ENCODE measurements at regions not wholly inside any gene's neighbourhood (a gene's known extent, or its start where the extent isn't known, plus 50 kb on each side); places are given as distances from the start of the nearest gene placed in this dataset.

DNA sequence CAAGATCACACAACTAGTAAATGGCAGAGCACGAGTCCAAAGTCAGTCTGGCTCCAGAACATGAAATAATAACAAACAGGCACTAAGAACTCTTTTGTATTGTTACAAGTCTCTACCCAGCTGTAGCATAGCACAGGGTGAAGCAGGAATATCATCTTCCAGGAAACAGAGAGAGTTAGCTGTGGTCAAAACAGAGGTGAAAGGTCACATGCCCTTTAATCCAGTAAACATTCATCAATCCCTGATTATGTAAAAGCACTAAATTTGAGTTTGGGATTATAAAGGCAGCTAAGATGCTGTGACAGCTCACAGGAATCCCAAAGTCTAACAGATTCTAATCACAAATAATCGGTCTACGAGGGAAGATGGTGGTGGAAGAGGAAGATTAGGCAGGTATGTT is 133.0 kb upstream of the ASTN2 start:
- no peak for DNase-seq

DNA sequence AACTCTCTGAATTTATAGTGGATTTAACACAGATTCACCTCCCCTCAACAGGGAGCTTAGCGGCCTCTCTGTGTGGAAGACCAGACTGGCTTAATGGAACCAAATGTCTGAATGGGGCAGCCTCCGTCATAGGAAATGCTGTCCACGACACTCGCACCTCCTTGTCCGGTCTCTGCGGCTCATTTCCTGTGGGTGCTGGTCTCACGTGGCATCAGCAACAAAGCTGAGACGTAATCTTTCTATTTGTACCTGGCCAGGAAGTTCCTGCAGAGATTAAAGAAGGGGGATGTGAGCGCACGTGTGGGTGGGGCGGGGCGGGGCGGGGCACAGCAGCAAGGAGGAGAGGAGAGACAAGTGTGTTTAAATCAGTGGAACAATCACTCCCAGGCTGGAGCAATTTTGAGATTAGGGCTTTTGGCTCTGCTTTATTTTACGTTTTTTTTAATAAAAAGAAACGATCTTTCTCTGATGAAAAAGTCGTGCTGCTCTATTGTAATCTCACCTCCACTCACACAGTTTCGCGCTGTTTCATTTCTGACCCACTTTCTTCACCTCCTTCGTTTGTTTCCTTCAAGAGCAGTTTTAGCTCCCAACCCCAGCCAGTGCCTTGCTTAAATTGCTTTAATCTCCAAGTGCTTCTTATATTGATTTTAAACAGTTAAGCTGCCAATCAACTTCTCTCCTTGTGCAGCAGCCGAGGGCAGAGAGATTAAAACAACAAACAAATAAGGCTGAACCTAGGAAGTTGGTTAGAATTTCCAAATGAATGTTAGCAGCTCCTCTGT is 132.2 kb upstream of the ASTN2 start:
- DNase-seq: peak; percentile 33

DNA sequence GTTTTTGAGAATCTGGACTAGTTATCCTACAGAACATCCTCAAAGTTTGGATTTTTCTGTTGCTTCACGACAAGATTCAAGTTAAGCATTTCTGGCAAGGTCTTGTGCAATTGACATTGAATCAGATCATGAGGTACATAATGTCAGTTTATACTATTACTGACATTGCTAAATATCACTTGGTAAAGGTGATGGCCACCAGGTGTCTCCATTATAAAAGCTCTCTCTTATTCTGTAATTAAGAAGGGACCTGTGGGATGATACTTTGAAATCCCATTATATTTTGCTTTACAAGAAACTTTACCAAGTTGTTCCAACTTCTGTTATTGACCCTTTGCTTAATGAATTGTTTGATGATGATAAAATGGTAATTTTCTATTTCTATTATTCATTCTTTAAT is 131.0 kb upstream of the ASTN2 start:
- no peak for DNase-seq

DNA sequence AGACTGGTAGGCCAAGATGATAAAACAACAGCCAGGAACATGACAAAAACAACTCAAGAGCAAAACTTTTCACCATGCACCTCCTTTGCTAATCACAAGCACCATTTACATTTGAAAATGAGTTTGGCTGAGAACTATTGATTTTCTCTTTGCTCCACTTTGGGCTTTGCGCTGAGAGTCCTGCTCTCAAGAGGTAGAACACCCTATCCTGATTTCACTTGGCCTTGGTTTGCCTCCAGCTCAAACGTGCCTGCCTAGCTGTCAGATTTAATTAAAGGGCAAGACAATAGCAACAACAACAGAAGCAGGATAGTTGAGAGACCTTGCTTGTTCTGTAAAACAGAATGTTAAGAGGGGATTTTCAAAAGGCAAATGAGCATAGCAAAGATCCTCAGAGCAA is 128.2 kb upstream of the ASTN2 start:
- no peak for DNase-seq

DNA sequence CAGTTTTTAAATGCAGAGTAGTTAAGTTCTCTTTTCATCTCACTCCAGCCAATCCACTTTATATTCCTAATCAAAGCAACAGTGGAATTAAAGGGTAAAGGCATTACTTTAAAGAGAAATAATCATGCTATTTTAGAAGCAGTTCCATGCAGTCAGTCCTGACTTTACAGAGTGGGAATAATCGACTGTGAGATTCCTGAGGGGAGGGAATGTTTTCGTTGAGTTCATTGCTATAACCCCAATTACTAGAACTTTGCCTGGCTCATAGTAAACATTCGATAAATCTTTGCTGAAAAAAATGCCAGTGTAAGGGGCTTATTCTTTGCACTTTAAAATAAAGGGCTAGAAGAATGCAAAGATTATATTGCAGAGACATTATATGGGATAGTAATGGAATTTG is 127.2 kb upstream of the ASTN2 start:
- no peak for DNase-seq

DNA sequence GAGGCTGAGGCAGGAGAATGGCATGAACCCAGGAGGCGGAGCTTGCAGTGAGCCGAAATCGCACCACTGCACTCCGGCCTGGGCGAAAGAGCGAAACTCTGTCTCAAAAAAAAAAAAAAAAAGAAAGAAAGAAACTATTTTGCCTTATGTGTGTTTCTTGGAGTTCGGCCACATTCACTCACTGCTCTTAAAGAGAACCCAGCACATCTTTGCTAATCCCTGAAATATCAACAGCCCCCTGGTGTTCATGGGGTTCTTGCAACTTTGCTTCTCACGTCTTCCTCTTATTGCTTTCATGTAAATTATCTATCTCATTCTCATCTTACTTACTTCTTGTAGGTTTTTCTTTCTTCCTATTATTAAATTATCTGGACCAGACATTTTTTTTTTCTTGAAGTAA is 126.3 kb upstream of the ASTN2 start:
- DNase-seq: no peak

DNA sequence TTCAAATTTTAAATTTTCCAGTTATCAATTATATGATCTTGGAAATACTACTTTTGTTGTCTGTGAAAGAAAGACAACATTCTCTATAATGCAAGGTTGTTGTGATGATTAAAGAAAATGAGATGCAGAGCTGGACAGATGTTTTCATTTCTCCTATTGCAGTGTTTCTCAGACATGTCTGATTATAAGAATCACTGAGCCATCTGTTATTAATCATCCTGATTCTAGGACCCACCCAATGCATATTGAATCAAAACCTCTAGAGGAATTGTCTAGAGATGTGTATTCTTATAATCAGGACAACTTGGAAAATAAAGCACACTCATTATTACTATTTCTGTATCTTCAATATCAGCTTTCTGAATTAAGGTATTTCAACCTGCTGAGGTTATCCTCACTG is 121.1 kb upstream of the ASTN2 start:
- no peak for DNase-seq

DNA sequence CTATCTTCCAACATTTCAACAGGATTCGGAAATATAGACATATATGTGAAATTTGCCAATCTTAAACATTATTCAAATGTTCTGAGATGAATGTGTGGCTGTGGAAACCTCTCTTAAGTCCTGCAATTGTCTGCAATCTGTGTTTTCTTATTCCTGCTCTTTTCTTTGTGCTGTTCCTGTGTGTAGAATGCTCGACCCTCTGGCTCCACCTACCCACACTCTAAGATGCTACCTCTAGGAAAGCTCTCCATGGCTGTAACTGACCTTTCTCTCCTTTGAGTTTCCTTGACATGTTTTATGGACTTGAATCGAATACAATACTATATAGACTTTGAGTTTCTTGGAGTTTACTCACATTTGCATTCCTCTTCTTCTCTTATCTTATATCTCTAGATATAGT is 120.6 kb upstream of the ASTN2 start:
- DNase-seq: no peak

DNA sequence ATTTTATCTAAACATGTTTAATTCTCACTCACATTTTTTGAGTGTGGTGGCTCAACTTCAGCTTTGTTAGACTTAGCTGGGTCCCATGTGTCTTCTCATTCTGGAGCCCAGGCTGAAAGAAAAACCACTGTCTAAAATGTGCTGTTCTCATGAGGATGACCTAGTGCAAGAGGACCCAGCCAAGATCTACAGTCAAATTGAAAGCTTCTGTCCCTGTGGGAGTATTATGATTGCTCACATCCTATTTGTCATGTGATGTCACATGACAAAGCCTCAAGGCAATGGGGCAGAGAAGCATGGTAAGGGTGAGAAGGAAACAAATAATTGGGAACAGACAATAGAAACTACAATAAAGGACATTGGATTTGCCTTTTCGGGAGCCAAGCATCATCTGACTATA is 113.4 kb upstream of the ASTN2 start:
- no peak for DNase-seq

DNA sequence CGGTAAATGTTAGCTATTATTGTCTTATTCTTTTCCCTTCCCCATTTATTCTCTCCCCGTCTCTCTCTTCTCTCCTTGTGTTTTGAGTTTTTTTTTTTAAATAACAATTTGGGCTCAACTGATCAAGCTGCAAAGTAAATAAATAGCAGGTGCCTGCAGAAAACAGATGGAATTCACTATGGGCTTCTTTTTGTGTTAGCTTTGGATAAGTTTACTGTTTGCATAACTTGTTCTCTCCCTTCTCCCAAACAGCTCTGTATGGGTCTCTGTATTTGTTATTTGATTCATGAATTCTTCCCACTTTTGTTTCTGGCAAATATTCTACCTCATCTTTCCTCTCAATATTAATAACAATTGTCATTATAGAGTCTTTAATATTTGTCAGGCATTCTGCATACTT is 111.8 kb upstream of the ASTN2 start:
- DNase-seq: no peak

DNA sequence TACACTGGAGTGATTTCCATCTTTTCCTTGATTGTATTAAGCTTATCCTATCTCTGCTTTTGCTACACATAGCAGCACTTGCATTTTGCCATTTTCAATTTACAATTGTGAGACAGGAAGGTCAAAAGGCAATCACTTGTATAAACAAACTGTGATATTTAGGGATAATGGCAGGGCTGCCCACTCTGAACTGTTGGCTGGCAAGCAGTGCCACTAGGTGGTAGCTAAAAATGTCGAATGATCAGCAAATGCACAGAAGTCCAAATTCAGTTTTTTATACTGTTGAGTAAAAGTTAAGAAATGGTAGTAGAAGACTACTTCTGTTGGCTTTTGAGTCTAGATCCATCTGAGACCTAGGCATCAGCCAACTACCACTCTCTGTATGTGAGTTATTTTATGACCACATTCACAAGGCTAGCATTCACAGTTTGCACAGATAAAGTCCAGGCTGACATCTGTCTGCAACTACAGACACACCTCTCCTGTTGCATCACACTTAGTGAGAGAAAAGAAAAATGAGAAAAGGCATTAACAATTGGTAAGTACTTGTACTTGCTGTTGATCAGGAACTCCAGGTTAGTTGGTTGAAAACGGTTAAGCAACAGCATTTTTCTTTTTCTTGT is 108.8 kb upstream of the ASTN2 start:
- DNase-seq: no peak

DNA sequence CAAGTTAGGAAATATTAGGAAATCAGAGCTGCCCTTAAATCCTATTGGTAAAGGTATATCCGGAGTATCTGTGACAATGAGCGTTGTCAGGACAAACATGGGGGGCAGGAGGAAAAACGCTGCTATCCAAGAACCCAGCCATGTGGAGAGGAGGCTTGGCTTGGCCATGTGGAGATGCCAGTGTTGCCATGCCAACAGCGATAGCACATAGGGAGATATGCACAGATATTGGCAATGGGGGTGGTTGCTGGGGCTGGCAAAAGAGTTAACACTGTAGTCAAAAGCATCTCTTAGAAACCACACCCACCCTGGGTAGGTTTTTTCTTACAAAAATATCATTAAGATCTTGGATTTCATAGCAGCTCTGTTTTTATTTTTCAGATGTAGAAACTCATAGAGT is 106.4 kb upstream of the ASTN2 start:
- DNase-seq: no peak

DNA sequence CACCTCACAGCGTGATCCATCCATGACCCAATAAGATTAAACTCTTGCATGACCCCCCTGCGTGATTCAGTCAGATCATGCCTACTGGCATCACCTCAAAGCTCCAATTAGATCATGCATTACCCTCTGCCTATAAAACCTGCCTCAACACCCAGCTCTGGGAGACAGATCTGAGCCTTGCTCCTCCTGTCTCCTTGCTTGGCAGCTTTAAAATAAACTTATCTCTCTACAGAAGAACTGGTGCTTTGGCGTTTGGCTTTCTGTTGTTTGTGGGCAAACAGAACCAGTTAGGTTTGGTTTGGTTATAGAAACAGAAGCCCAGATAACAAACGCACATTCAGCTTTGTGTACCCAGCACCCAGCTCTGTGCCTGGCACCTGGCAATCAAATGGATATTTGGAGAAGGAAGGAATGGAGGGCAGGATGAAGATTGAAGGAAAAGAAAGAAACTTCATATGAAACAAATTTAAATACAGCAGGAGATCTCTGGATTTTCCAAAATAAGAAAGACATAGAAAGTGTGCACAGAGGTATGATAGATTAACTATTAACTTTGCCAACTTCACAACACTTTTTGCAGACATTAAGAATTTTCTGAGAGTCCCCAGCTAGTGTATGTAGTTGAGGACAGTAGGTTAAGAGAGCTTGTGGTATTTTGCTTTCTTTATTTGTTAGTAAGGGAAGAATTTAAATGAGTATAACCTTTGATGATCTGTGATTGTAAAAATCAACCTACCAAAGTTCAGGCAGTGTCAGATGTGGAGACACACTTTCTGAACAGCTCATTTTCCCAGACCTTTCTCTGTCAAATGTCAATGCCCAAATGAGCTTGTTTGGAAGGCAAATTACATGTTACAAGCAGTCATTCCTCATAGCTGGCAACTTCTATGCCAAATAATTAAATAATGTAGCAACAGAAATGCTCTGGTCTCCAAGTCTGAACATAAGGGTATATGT is 102.1 kb upstream of the ASTN2 start:
- DNase-seq: no peak

DNA sequence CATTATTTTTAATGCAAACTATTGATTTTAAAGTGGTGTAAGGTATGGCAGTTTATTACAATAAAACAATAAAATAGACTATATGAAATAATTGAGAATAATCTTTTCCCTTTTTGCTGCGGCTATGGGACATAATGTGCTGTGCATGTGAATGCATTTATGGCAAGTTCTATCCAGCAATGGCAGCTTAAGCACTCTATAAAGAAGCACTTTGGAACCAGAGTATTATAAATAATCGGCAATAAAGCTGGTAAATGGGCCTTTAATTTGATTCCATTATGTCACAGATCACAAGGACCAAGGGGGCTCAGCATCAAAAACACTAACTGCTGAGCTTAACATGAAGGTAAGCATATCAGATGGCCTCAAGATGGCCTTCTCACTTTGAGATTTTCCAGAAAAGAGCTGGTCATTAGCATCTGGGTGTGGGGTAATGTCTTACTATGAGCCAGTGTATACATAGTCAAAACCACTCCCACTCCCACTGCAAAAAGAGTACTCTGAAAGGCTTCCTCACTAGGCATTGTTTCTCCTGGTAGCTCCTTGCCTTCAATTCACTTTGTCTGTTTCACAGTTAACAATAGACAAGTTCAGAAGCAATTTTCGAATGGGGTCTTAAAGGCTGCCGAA is 97.1 kb upstream of the ASTN2 start:
- DNase-seq: no peak

DNA sequence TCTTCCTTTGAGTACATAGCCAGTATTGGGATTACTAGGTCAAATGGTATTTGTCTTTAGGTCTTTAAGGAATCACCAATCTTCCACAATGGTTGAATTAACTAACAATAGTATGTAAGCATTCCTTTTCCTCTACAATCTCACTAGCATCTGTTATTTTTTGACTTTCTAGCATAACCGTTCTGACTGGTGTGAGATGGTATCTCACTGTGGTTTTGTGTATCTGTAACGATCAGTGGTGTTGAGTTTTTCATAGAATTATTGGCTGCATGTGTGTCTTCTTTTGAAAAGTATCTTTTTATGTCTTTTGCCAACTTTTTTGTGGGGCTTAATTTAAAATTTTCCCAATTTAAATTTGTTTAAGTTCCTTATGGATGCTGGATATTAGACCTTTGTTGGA is 81.5 kb upstream of the ASTN2 start:
- no peak for DNase-seq

DNA sequence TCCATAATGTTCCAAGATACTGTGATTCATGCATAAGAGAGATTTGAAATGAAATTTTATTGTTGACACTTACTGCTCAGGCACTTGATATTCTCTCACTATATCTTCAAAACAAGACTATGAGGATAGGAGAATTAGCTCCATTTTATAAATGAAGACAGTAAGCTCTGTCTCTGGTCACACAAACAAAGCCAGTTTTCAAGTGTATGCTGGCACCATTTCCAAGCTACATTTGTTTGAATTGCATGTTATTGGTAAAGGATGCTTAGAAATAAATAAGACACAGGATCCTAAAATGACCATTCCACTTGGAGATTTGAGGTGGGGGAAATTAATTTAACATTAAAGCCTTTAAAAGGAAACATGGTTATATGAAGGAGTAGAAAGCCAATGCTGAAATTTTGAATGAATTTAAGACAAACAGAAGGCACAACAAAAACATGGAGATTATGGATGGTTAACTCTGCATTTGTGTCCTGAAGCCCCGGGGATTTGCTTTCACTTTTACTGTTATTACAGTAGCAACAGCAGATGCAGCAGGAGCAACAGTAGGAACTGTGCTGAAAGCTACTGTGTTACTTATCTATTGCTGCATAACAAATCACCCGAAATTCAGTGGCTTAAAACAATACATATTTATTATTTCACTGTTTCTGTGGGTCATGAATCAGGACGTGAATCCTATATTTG is 79.7 kb upstream of the ASTN2 start:
- no peak for DNase-seq

DNA sequence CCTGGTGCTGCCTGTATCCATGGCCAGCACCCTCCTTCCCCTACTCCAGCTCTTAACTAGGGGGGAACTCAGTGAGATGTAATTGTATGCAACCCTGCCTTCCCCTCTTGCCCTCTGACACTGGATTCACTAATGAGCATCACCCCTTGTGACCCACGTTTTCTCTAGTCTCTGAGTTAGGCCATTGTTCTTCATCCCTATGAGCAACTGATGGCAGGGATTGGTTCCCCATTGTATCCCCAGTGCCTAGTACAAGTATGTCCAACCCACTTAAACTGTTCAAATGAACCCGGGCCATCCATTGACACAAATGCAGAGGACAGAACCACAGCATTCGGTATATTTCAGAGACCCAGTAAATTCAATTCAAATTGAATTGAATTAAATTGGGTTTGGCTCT is 77.6 kb upstream of the ASTN2 start:
- no peak for DNase-seq

DNA sequence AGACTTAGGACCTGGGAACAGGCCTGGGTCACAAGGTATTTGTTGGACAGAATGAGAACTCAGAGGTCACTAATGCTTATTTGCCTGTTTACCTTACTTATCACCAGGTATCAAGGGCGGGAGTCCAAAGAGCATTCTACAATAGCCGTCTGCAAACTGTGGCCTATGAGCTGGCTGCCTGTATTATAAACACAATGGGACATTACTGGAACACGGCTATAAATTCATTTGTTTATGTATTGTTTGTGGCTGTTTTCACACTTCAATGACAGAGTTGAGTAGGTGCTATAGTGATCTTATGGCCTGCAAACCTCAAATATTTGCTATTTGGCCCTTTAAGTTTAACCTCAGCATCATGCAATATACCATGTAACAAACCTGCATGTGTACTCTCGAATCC is 76.6 kb upstream of the ASTN2 start:
- no peak for DNase-seq

DNA sequence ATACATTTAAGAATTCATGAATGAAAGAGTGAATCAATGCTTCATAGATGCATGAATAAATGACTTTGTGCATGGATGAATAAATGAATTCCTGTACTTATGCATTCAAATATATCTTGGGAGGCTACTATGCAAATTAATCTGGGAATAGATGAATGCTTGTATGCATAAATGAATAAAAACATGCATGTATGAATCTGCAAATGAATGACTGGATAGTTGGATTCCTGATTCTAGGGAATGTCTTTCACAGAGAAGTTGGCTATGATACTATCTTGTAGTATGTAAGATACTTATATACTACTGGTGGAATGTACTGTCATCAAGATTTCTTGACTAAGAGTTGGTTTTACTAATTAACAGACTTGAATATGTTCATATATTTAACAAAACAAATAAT is 75.3 kb upstream of the ASTN2 start:
- DNase-seq: no peak

DNA sequence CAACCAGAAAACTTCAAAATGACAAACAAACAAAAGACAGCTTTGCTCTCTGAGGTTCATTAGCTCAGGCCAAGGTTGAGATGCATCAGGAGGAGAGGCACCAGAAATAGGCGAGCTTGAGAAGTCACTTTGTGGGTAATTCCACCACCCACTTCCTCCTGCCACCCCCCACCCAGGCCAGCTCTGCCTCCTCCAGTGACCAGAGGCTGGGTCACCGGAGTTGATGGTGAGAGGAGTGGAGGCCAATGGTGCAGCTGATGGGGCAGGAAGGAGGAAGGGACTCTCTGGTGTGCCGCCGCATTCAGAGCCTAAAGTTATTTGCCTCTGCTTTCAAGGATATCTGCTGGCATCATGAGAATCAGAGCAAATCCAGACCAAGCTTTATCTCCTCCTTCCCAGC is 73.8 kb upstream of the ASTN2 start:
- no peak for DNase-seq

DNA sequence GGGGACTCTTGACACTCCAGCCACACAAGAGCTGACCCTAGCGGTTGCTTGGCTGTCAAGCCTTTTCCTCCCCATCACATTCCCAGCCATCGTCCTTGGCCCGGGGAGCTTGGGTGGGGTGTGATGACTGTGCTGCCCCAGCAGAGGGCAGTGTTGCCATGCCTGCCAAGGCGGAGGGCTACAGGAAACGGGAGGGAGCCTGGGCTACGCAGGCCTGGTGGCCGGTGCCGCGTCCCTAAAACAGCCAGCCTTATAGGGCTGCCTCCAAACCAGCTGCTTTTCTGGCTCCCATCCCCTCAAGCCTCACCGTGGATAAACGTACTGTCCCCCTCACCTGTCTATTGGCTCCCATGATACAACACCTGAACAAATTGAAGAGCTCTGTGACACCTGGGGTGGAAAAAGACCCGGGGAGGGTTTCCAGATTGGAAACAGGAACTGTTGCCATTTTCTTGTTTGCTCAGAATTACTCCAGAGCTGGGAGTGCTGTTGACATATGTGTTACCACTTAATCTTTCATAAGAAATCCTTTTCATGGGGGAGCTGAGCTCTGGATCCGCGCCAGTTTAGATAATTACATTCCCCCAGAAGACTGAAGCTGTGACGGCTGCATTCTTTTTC is 72.8 kb upstream of the ASTN2 start:
- DNase-seq: peak; percentile 28

DNA sequence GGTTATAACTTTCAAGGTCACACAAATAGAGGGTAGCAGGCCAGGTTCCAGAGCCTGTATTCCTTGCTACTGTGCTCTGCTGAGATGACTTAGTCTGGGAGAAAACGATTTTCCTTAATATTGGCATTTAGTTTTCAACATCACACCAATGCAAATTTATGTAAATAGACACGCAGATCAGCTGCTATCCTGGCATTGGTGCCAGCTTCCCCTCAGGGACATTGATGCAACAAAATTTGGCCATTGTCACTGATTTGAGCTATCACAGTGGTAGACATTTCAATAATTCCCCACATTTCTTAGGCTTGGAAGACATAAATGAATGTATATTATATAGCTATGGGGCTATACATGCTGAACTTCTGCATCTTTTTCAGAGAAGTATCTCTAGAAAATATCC is 71.6 kb upstream of the ASTN2 start:
- DNase-seq: no peak

Measured in CD4-positive, alpha-beta T cell treated with Interleukin-21 for 1 hour (primary cell).